HK-2 (cell line): ENCODE measurements at regions not wholly inside any gene's neighbourhood (a gene's known extent, or its start where the extent isn't known, plus 50 kb on each side); places are given as distances from the start of the nearest gene placed in this dataset.

Experiments used
- DNase-seq: peaks from one replicate; pipeline ENCODE4 v3.0.0-alpha.2; 2018; ENCODE audit not compliant: unreplicated experiment

- no peak for DNase-seq
Observed at GRCh38 chr2:155689791-155690190, 642.7 kb downstream of the NR4A2 start.

GRCh38 chr2:155687181-155687580 lies 645.3 kb downstream of the NR4A2 start:
- DNase-seq: no peak

GRCh38 chr2:155679647-155680046 lies 652.9 kb downstream of the NR4A2 start:
- DNase-seq: no peak

- DNase-seq: no peak
Observed at GRCh38 chr2:155675920-155676319, 656.6 kb downstream of the NR4A2 start.

GRCh38 chr2:155665704-155666103 lies 666.8 kb downstream of the NR4A2 start:
- no peak for DNase-seq

- no peak for DNase-seq
Observed at GRCh38 chr2:155663265-155663664, 669.3 kb downstream of the NR4A2 start.

GRCh38 chr2:155662224-155662623 lies 670.3 kb downstream of the NR4A2 start:
- DNase-seq: no peak

GRCh38 chr2:155653176-155653575 lies 679.3 kb downstream of the NR4A2 start:
- no peak for DNase-seq

GRCh38 chr2:155651851-155652250 lies 680.7 kb downstream of the NR4A2 start:
- DNase-seq: no peak

- DNase-seq: no peak
Observed at GRCh38 chr2:155645791-155646190, 686.7 kb downstream of the NR4A2 start.

GRCh38 chr2:155643056-155643775 lies 689.3 kb downstream of the NR4A2 start:
- no peak for DNase-seq

- no peak for DNase-seq
Observed at GRCh38 chr2:155633887-155634570, 698.5 kb downstream of the NR4A2 start.

GRCh38 chr2:155633060-155633839 lies 699.3 kb downstream of the NR4A2 start:
- DNase-seq: no peak

GRCh38 chr2:155630760-155631159 lies 701.8 kb downstream of the NR4A2 start:
- DNase-seq: no peak

GRCh38 chr2:155622443-155622842 lies 710.1 kb downstream of the NR4A2 start:
- DNase-seq: no peak

- no peak for DNase-seq
Observed at GRCh38 chr2:155600914-155601760, 731.4 kb downstream of the NR4A2 start.

GRCh38 chr2:155600296-155600695 lies 732.2 kb downstream of the NR4A2 start:
- no peak for DNase-seq

GRCh38 chr2:155599834-155600233 lies 732.7 kb downstream of the NR4A2 start:
- no peak for DNase-seq

- DNase-seq: no peak
Observed at GRCh38 chr2:155583674-155584195, 748.8 kb downstream of the NR4A2 start.

- no peak for DNase-seq
Observed at GRCh38 chr2:155574941-155575340, 757.6 kb downstream of the NR4A2 start.

- DNase-seq: no peak
Observed at GRCh38 chr2:155547571-155547970, 785.0 kb downstream of the NR4A2 start.
